HG03439 (cell line): ENCODE measurements at regions not wholly inside any gene's neighbourhood (a gene's known extent, or its start where the extent isn't known, plus 50 kb on each side); places are given as distances from the start of the nearest gene placed in this dataset.

Experiments
- ATAC-seq: cut with Tn5 transposase; IDR thresholded peaks from one replicate; pipeline ENCODE4 v1.9.1; 2021; ENCODE audit warnings: mild to moderate bottlenecking, moderate library complexity; ENCODE audit not compliant: unreplicated experiment

DNA sequence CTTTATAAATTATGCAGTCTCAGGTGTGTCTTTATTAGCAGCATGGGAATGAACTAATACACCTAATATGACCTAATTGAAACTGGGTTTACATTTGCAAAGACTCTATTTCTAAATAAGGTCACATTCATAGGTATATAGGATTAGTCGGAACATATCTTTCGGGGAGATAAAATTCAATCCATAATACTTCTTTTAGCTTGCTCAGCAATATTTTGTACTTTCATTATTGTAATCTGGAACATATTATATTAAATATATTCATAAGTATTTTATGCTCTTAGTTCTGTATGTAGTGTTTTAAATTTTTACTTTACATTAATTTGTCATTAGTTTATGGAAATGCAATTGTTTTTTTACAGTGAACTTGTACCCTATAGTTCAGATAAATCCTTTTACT, 927.7 kb downstream of the CCDC85A start:
- ATAC-seq: no peak

DNA sequence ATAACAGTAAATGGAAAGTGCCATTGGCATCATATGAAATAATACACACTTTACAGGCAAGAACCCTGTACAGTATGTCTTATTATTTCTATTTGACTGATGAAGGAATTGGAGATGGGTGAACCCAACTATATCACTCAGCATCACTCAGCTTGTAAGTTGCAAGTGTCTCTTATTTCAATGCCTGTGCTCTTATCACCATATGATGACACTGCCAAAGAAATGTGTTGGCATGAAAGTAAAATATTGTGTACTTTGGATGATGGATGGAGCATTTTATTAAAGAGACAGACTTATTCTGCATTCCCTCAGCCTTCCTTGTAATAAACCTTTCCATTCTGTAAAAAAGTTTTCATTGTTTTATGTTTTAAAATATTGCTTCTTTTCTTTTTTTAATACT, 927.5 kb upstream of the VRK2 start:
- ATAC-seq: no peak

DNA sequence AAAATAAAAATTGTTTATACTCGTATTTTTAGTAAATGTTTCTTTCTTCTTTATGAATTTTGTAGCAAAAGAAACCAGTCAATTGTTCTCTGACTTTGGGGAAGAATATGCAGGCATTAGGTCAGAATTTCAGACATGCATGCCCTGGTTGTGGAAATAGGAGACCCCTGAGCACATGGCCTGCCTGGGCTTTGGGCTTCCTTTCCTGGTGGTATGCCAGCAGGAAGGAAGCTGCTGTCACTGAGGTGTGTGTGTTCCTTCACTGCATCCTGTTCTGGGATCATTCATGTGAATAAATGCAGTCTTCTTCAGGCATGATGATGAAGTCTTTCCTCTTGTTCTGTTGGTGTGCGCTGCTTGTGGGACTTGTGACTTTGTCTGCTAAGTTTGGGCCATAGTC, 920.2 kb upstream of the VRK2 start:
- no peak for ATAC-seq

DNA sequence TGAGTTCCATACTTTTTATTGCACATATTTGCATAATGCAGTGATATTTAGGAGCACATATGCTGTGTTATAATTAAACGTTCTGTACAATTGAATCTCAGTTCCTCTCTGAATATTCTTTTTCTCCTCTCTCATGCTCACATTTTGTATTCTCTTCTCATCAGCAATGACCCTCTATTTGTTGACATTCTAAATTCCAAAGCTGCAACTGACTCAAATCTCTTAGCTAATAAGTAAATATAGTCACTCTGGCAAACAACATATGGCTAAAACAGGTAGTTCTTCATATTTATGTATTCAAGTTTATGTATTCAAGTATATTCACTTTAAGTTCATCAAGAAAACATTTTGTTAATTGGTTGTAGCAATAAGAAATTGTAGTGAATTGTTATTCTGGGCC, 907.4 kb upstream of the VRK2 start:
- ATAC-seq: no peak

DNA sequence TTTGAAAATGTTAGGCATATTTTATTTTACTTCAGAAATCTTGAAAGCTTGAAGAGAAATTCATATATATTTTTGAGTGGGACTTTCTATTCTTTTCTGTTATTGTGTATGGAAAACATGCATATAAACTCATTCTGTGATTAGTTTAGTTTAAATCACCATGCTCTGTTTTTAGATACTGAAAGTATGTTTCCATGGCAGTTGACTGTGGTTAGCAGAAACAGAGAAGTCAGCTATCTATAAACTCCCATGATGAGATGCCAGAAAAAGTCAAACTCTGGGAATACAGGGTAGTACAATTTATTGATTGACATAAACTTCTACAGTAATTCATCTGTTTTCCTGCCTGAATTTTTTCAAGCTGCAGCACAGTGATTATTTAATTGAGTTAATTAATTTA, 905.3 kb upstream of the VRK2 start:
- no peak for ATAC-seq

DNA sequence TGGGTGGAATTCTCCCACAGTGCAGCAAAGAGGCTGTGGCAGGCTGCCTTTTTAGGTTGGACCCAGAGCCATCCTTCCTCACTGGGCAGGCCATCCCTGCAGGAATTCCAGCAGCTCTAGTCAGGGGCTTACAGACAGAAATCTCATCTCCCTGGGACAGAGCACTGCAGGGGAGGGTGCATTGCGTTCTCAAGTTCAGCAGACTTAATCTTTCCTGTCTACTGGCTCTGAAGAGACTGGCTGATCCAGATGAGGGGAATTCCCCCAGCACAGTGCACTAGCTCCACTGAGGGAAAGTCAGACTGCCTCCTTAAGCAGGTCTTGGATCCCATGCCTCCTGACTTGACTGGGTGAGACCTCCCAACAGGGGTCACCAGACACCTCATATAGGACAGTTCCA, 899.7 kb upstream of the VRK2 start:
- ATAC-seq: no peak

DNA sequence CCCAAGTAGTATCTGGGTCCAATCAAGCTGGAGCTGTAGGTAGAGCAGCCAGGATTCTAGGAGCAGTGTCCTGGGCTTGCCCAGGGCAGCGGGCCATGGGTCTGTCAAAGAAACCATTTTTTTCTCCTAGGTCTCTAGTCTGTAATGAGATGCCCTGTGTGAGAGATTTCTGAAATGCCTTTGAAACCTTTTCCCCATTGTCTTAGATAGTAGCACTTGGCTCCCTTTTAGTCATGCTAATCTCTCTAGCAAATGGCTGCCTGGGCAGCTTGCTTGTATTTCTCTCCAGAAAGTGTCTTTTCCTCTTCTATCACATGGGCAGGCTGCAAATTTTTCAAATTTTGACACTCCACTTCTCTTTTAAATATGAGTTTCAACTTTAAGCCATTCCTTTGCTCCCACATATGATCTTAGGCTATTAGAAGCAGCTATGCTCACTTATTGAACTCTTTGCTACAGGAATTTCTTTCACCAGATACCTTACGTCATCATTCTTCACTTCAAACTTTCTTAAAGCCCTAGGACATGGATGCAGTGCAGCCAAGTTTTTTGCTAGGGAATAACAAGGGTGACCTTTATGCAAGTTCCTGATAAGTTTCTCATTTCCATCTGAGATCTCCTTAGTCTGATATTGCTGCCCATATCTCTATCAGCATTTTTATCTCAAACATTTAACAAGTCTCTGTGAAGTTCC, 890.2 kb upstream of the VRK2 start:
- no peak for ATAC-seq

DNA sequence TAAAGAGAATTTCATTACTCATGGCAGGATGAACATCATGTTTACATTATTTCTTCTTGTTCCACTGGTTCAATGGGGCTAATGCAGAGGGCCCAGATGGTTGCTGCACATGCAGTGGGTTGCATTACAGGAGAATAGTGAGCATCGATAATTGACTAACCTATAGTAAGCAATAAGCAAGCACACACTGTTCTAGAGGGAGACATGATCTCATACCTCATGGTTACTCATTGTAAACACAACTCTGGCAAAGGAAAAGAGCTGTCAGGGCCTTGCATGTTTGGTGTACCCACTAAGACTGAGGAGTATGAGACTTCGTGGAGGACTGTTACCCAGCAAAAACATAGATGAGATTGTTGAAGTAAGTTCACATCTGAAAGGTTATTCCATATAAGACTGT, 885.6 kb upstream of the VRK2 start:
- ATAC-seq: no peak

DNA sequence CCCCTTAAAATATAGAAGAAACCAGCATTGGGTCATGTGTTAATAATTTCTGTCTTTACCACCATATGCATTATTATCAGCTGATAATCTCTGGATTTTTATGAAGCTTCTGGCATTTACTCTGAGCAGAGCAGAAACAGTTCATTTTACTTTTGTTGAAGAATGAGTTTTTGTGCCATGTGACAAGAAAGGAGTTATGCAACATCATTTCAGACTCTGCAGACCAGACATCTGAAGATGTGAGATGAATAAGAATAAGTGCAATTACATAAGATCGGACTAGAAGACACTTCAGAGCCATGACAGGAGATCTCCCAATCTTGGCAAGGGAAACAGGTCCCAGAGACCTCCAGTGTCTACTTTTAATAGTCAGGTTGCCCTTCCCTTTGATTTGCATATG, 869.4 kb upstream of the VRK2 start:
- no peak for ATAC-seq

DNA sequence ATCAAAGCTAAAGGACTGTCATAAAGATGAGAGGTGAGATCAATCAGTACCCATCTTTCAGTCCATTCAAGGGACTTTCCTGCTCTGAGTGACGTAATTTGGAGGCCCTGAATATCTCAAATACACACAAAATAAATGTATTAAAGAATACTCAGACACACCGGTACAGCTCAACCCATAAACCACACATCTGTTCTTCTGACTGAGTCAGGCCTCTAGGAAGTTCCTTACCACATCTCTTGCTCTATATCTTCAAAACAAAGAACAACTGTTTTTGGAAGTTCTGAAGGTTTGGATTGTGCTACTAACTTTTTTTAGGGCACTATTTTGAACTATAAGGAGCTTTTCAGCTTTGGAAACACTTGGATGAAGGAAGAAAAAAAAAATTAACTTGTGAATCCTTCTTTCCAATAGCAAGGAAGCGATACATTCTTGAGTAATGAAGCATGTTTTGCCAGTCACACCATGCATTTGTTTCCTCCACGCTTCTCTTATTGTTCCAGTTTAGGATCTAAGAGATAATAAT, 866.5 kb upstream of the VRK2 start:
- ATAC-seq: no peak

DNA sequence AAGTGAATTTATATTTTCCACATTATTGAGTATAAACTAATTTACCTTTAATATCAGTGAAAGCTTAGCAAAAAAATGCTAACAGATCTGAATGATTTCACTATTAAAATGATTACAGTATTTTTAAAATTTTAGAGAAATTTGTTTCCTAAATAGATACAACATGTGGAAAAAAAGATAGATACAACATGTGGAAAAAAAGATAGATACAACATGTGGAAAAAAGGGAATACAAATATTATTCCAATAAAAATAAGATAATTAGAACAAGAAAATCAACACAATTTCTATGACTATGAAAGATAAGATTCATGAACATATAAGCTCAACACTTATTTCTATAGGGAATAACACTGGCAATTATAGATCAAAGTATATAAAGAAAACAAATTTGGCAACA, 865.9 kb upstream of the VRK2 start:
- no peak for ATAC-seq

DNA sequence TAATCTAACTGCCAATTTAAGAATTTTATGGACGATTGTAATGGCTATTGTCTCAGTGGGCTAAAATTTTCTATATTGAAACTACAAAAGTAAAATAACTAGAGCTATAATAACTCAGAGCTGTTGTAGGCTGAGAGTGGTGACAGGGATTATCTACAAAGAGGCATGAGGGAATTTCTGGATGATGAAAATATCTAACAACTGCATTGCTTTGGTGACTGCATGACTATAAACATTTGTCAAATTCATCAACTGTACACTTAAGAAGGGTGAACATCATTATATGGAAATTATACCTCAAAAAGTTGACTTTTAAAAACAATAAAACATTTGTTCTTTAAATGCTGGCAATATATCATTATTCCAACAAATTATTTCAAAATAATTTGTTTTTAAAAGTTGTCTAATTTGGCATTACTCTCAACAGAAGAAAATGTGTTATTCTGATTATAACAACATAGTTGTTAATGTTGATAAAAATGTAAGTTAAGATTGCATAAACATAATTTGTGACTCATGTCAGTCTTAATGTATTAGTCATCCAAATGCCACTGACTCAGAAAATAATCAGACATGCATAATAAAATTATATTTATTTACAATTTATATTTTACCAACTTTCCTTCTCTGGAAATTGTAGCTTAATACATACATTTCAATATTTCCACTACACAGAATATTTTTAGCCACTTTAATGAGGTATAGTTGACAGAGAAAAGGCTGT, 865.1 kb upstream of the VRK2 start:
- ATAC-seq: no peak

DNA sequence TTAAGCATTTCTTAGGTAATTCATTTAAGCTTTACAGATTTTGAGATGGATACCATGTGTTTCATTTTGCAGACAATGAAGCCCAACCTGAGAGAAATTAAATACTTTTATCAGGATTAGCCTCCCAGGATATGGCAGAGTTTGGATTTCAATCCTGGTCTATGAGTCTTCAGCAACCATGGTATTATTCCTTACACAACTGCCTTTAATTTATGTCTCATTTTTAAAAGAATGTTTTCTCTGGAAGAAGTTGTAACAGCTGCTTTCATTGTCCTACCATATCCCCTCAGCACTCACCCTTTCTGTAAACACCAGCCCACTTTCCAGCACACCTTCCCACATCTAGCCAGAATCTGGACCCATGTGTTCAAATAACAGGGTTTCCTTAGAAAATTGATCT, 863.7 kb upstream of the VRK2 start:
- ATAC-seq: no peak

DNA sequence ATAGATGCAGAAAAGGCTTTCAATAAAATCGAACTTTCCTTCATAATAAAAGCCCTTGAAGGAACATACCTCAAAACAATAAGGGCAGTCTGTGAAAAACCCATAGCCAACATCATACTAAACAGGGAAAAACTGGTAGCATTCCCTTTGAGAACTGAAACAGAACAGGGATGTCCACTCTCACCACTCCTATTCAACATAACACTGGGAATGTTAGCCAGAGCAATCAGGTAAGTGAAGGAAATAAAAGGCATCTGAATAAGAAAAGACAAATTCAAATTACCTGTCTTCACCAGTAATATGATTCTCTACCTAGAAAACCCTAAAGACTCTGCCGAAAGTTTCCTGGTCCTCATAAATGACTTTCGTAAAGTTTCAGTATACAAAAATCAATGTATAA, 861.0 kb upstream of the VRK2 start:
- no peak for ATAC-seq

DNA sequence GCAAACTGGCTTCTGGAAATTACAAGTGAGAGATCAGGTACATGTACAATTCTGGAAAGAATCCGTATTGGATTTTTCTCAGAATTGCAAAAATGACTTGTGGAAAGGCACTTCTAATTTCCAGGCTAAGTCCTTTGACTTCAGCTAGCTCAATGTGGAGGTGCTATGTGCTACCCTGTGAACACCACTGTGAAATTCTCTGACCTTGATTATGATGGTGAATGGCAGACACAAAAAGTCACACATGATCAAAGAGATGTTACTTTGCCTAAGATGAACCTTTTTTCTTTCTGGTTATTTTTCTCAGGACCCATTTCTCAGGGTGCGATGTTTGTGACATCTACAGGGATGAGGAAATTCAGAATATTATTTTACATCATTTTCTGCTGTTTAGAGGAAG, 856.6 kb upstream of the VRK2 start:
- no peak for ATAC-seq

DNA sequence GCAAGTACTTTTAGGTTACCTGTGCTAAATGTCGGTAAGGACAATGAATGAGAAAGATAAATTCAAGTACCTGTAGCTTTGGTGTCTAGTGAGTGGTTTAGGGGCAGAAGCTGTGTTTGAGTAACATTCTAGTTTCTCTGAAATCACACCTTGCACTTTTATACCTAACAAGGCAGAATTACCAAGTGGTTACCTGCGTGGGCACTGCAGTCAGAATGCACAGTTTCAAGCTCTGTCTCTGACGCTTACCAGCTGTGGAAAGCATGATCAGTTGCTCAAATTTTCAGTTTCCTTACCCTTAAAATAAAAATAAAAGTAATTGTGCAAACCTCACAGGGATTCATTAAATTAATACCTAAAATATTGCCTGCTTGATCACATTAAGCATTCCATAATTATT, 846.9 kb upstream of the VRK2 start:
- ATAC-seq: no peak

DNA sequence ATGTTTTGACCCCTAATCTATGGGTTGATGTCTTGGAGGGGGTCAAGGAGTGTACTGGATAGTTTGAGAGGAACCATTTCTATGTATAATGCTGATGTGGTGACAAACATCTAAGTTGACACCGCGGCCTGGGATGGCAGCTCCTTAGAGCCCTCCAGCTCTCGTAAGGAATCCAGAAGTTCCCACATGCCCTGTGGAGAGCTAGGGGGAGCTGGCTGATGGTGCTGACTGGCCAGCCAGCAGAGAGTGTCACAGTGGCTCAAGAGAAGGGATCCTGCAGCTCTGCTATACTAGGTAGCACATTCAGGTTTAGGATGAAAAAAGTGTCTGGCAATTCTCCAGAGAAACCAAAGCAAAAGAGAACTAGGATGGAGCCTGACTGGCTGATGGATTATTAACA, 842.2 kb upstream of the VRK2 start:
- ATAC-seq: no peak

DNA sequence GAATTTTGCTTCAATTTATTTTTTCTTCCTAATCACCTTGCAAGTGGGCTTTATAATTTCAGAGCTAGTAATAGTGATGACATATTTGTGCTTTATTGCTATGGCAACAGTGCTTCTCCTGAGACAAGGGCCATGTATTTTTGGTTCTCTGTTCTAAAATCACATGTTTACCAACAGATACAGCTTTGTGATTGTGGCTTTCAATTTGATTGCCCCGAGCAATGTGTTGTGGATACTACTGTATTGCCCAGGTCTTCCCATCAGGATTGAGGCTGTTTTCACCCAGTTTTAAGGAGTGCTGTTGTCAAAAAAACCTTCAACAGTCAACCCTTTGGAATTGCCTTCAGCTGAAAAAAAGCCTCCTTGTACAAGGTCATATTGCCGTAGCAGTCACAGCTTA, 841.4 kb upstream of the VRK2 start:
- no peak for ATAC-seq

DNA sequence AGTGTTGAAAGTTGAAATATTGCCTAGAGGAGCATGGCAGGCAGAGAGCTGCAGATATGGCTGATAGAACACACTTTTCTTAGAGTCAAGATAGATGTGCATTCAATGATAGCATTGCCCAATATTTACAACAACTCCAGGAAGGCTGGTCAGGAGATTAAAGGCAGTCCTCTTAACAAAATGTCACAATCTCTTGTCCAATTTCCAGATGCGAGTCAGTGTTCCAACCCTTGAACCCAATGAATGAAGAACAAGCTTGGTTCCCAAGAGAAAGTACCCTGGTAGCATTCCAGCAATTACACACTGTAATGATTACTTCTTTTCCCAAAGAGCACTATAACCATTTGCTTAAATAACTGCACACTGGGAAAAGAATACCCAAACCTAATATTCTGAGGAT, 839.4 kb upstream of the VRK2 start:
- no peak for ATAC-seq

DNA sequence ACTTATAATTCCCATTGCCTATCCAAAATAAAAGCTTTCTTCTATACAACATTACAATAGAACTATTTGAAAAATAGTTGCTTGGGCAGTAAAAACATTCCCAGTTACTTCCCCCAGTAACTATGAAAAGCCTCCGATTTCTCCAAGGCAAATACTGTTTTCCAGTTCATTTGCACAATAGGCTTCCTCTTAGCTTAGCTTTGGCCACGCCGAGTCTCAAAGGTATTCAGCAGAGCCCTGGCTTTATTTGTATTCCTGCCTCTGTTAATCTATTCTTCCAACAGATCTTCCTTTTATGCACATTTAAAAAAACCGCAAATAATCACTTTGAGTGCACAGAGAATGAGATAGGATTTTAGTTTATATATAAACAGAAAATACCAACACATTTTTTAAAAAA, 836.8 kb upstream of the VRK2 start:
- no peak for ATAC-seq

DNA sequence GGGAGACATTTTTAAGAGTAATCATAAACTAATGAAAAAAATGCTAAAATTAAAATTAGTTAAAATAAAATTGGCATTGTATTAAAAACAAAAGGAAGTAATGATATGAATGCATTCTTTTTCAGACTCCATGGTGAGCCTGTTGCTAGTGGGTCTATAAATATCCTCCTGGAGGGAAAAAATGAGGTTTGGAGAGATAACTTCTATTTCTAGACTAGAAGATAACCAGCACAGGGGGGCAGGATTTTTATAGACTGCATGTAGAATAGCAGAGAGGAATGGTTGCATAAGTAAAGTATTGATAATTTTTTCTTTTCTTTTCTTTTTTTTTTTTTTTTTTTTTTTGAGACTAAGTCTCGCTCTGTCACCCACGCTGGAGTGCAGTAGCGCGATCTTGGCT, 835.8 kb upstream of the VRK2 start:
- ATAC-seq: no peak

DNA sequence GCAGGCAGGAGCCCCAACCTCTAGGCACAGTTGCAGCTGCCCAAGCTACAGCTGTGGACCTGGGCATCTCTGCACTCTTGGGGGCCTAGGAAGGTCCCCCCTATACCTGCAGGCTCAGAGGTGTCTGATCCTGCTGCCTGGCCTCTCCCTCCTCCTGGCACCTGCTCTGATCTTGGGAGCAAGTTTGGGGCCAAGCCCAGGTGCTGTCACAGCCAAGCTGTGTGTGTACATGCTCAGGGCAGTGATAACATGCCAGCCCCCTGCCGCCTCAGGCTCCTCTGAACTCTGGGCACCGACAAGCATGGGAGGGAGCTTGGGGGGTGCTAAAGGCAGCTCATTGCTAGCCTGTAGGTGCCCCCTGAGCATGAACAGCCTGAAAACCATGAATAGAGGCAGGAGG, 829.6 kb upstream of the VRK2 start:
- ATAC-seq: no peak

DNA sequence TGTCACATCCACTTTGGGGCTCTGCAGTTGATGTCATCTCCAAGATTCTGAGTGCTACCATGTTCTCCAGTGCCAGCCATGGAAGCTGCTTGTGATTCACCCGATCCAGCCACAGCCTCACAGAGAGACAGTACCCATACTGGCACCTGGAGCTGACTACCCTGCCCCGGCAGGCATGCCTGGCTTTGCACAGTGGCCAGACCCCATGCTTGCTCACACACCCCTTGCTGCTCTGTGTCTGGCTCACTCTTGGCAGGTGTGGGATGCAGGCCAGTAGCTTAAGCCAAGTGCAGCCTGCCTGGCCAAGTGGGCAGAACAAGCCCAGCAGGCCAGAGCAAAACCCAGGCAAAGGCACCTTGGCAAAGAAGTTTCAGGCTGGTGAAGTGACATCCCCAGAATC, 828.4 kb upstream of the VRK2 start:
- ATAC-seq: no peak
